VCaP (cell line): ENCODE measurements at regions not wholly inside any gene's neighbourhood (a gene's known extent, or its start where the extent isn't known, plus 50 kb on each side); places are given as distances from the start of the nearest gene placed in this dataset.
"Not testable (repeated sequence)": the region's sequence is repeated elsewhere in the genome, so short reads cannot be mapped to it uniquely, and the experiment has no call there.

ENCODE experiments used
- H3K27ac ChIP-seq: fragments of 450-650 bp; 2 replicates; pipeline ENCODE4 v1.5.1; 2017
- CTCF ChIP-seq: fragments of 450-650 bp; conservative IDR thresholded peaks from 2 replicates; pipeline ENCODE4 v1.5.1; 2017; ENCODE audit warnings: mild to moderate bottlenecking, moderate library complexity

- H3K27ac ChIP-seq = not testable (repeated sequence)
Measured at GRCh38 chr15:85196697-85197096, 183.7 kb upstream of the AKAP13 start.

GRCh38 chr15:85197582-85197981 lies 182.8 kb upstream of the AKAP13 start:
- H3K27ac ChIP-seq = not testable (repeated sequence)

- not testable (repeated sequence) for H3K27ac ChIP-seq
Measured at GRCh38 chr15:85198432-85198831, 182.0 kb upstream of the AKAP13 start.

GRCh38 chr15:85200215-85200614 lies 180.2 kb upstream of the AKAP13 start:
- not testable (repeated sequence) for H3K27ac ChIP-seq

- not testable (repeated sequence) for H3K27ac ChIP-seq
Measured at GRCh38 chr15:85201118-85201793, 179.1 kb upstream of the AKAP13 start.

- not testable (repeated sequence) for H3K27ac ChIP-seq
Measured at GRCh38 chr15:85204481-85204880, 175.9 kb upstream of the AKAP13 start.

- H3K27ac ChIP-seq = not testable (repeated sequence)
Measured at GRCh38 chr15:85233791-85234325, 146.5 kb upstream of the AKAP13 start.

GRCh38 chr15:85234450-85235196 lies 145.8 kb upstream of the AKAP13 start:
- H3K27ac ChIP-seq = peak overlapping the region; percentile 44

- H3K27ac ChIP-seq = not testable (repeated sequence)
Measured at GRCh38 chr15:85244056-85244455, 136.3 kb upstream of the AKAP13 start.

- not testable (repeated sequence) for H3K27ac ChIP-seq
- peak; percentile 40 for TF ChIP-seq CTCF
Measured at GRCh38 chr15:85250938-85251542, 129.4 kb upstream of the AKAP13 start.

GRCh38 chr15:85253196-85253915 lies 127.0 kb upstream of the AKAP13 start:
- not testable (repeated sequence) for H3K27ac ChIP-seq

GRCh38 chr15:85254961-85255360 lies 125.4 kb upstream of the AKAP13 start:
- H3K27ac ChIP-seq = not testable (repeated sequence)

GRCh38 chr15:85255502-85255901 lies 124.9 kb upstream of the AKAP13 start:
- H3K27ac ChIP-seq = not testable (repeated sequence)

- H3K27ac ChIP-seq = not testable (repeated sequence)
Measured at GRCh38 chr15:85256009-85256997, 124.1 kb upstream of the AKAP13 start.

- not testable (repeated sequence) for H3K27ac ChIP-seq
Measured at GRCh38 chr15:85258062-85258445, 122.3 kb upstream of the AKAP13 start.

- H3K27ac ChIP-seq = not testable (repeated sequence)
Measured at GRCh38 chr15:85258559-85259209, 121.7 kb upstream of the AKAP13 start.

- not testable (repeated sequence) for H3K27ac ChIP-seq
Measured at GRCh38 chr15:85260526-85260925, 119.9 kb upstream of the AKAP13 start.

GRCh38 chr15:85262461-85263055 lies 117.8 kb upstream of the AKAP13 start:
- not testable (repeated sequence) for H3K27ac ChIP-seq
